IPS-18c (cell line): ENCODE measurements at regions not wholly inside any gene's neighbourhood (a gene's known extent, or its start where the extent isn't known, plus 50 kb on each side); places are given as distances from the start of the nearest gene placed in this dataset.

Experiments
- H3K4me3 ChIP-seq: 2 replicates; pipeline ENCODE4 v1.7.0; 2013; ENCODE audit warnings: low read depth, mild to moderate bottlenecking, low read length, moderate library complexity; ENCODE audit not compliant: insufficient read depth
- H3K9me3 ChIP-seq: one replicate; pipeline ENCODE4 v1.6.1; 2013; ENCODE audit warnings: mild to moderate bottlenecking, low read length, moderate library complexity; ENCODE audit not compliant: control insufficient read depth, insufficient read depth

- no peaks in the 10 kb centered on the region for H3K9me3 ChIP-seq
- H3K4me3 ChIP-seq = no peak overlapping the region
These were observed 419.8 kb upstream of the SEL1L start for GRCh38 chr14:81953419-81953818.

- no peaks in the 10 kb centered on the region for H3K9me3 ChIP-seq
- no peak overlapping the region for H3K4me3 ChIP-seq
These were observed 421.5 kb upstream of the SEL1L start for GRCh38 chr14:81955123-81955522.

DNA sequence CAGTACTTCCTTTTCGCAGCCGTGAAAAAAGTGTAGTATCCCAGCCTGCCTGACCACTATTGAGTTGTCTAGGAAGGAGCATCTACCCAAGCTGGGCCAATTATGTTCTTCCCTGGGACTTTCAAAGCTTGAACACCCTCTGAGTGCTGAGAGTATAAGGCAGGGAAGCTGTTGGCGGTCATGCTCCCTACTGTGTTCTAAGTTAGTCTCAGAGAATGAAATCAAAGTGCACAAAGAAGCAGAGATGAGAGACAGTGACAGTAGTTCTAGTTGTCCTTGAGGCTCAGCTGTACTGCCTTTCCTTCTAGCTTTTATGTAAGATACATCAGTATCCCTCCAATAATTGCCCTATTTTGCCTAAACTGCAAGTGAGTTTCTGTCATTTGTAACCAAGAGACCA lies 427.1 kb upstream of the SEL1L start:
- Histone ChIP-seq H3K9me3 (no peaks in the 10 kb centered on the region), H3K4me3 (no peak overlapping the region)

- H3K4me3 ChIP-seq = no peak overlapping the region
- H3K9me3 ChIP-seq = no peaks in the 10 kb centered on the region
These were observed 430.2 kb upstream of the SEL1L start for GRCh38 chr14:81963846-81964245.

DNA sequence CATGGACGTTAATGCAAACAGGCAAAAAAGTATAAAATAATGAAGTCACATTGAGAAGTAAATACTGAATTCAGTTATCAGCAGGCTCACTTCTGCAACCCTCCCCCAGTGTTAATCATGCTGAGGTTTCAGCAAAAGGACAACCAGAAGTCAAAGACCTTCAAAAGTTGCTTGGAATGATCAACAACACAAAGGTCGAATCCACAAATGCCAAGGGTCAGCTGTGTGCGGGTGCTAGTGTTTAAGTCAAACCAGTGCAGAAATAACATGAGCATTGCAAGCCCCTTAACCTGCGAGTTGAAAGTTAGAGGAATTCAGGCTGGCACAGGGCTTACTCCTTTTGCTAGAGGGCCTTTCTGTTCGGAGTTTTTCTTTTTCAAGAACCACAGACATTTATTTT lies 436.7 kb upstream of the SEL1L start:
- Histone ChIP-seq H3K4me3 (no peak overlapping the region), H3K9me3 (no peaks in the 10 kb centered on the region)

GRCh38 chr14:81971911-81972310 lies 438.3 kb upstream of the SEL1L start:
- H3K4me3 ChIP-seq = no peak overlapping the region
- H3K9me3 ChIP-seq = no peaks in the 10 kb centered on the region

DNA sequence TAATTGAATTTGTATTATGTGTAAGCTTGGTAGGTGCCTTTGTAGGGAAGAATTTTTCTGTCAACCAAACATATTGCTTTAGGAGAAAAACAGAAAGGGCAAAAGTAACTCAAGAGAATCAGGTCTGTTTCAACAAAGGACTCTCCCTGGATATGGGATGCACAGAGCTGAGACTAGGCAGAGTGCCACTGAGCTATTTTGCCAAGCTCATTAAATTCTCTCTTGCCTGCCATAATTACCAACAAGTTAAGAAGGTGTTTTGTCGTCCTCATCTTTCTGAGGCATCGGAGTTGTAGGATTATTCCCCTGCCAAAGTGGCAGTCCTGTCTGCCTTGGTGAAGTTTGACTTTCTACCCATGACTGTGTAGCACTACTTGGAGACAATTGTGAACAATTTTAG lies 438.9 kb upstream of the SEL1L start:
- H3K4me3 ChIP-seq = no peak overlapping the region

GRCh38 chr14:81974543-81974942 lies 440.9 kb upstream of the SEL1L start:
- Histone ChIP-seq H3K4me3 (no peak overlapping the region), H3K9me3 (no peaks in the 10 kb centered on the region)

More for the DNA sequence above, 438.9 kb upstream of the SEL1L start:
- H3K9me3 ChIP-seq = no peaks in the 10 kb centered on the region

DNA sequence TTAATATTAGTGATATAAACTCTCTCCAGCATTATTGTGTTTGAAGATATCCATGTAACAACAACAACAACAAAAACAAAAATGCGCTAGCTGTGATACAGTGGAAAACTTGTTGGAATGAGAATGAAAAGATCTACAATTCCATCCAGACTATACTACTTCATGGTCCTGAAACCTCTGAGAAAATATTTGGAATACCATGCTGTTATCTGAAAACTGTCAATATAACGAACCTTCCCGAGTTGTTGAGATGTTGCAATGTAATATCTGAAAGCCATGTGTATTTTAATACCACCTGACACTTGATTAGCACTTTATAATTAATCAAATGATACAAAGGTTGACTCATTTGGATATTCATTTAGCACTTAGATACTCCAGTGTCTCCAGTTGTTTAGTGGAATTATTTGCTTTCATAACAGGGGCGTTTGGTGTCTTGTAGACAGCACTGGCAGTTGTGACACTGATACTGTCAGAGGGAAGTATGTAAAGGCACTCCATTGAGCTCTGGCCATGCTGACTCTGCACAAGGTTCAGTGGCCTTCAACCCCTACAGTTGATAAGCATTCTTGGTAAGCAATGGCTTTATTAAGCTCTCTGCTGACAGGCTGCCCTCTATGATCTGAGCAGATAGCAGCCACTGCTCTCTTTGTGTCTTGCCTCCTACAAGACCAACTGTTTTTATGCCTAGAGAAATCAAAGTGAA lies 447.1 kb upstream of the SEL1L start:
- Histone ChIP-seq H3K9me3 (no peaks in the 10 kb centered on the region), H3K4me3 (no peak overlapping the region)

- Histone ChIP-seq H3K4me3 (no peak overlapping the region), H3K9me3 (no peaks in the 10 kb centered on the region)
These were observed 447.6 kb upstream of the SEL1L start for GRCh38 chr14:81981307-81981675.

GRCh38 chr14:81982046-81982445 lies 448.4 kb upstream of the SEL1L start:
- H3K4me3 ChIP-seq = no peak overlapping the region
- no peaks in the 10 kb centered on the region for H3K9me3 ChIP-seq

GRCh38 chr14:81986005-81986404 lies 452.4 kb upstream of the SEL1L start:
- no peaks in the 10 kb centered on the region for H3K9me3 ChIP-seq

DNA sequence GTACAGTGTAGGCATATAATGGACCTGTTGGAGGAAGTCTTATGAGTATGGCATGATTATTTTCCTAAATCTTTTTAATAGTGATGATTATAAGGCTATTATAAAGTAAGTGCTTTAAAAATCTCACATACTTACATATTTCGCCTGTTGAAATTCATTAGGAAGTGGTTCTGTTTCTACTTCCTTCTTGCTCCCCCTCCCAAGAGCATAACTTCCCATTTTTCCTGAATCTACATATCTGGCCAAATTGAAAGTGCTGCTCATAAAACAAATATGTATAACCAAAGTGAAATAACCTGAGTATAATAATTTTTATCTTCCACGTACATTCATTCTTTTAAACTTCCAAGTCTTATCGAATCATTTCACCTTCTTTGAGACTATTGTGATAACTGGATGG lies 455.6 kb upstream of the SEL1L start:
- H3K9me3 ChIP-seq = no peaks in the 10 kb centered on the region
- H3K4me3 ChIP-seq = no peak overlapping the region

More at GRCh38 chr14:81986005-81986404, 452.4 kb upstream of the SEL1L start:
- H3K4me3 ChIP-seq = no peak overlapping the region

DNA sequence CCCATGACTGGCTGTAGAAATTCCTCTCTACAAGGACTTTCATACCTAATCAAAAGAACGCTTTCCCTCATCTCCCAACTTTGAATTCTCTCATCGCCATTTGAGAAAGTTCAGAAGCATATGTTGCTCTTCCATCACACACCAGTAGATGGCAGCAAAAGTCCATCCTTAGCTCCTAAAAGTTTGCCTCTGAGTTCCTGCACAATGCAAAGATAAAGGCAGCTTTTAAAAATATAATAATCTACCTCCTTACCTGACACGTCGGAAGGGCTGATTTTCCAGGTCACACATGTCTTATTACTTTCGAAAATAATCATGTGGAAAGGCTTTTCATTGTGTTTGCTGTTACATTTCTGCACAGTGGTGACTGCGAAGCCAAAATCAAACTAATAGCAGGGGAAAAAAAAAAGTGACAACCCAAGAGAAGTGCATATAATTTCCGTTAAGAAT lies 456.7 kb upstream of the SEL1L start:
- no peak overlapping the region for H3K4me3 ChIP-seq
- H3K9me3 ChIP-seq = no peaks in the 10 kb centered on the region

- Histone ChIP-seq H3K9me3 (no peaks in the 10 kb centered on the region), H3K4me3 (no peak overlapping the region)
These were observed 458.3 kb upstream of the SEL1L start for GRCh38 chr14:81991998-81992397.

- Histone ChIP-seq H3K4me3 (no peak overlapping the region), H3K9me3 (no peaks in the 10 kb centered on the region)
These were observed 459.8 kb upstream of the SEL1L start for GRCh38 chr14:81993432-81993831.

GRCh38 chr14:82003426-82003825 lies 469.8 kb upstream of the SEL1L start:
- no peak overlapping the region for H3K4me3 ChIP-seq
- no peaks in the 10 kb centered on the region for H3K9me3 ChIP-seq

DNA sequence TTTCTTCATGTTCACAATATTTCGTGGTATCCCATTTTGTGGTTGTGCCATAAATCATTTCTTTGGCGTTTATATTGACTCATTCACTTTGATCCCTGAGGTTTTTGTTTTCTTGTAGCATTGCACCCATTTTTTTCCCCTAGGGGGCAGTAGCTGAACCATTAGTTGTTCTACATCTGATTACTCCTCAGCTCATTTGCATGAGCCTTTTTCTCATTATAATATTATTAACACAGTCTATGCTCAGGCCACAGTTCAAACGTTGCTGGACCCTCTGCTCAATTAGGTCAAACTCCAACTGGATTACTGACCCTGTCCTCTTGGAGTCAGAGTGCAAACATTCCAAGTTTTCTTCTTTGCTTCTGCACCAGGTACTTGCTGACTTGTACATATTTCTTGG lies 475.4 kb upstream of the SEL1L start:
- Histone ChIP-seq H3K9me3 (no peaks in the 10 kb centered on the region), H3K4me3 (no peak overlapping the region)

- no peaks in the 10 kb centered on the region for H3K9me3 ChIP-seq
- H3K4me3 ChIP-seq = no peak overlapping the region
These were observed 476.3 kb upstream of the SEL1L start for GRCh38 chr14:82009993-82010392.
